Ascending aorta (tissue), 2 donors: ENCODE measurements at regions not wholly inside any gene's neighbourhood (a gene's known extent, or its start where the extent isn't known, plus 50 kb on each side); places are given as distances from the start of the nearest gene placed in this dataset.

ENCODE experiments used
- DNase-seq, 2 donors: peaks; one replicate each; pipeline ENCODE4 v3.0.0-alpha.2; 2019; ENCODE audit warnings: low spot score in 2 of 2
- H3K27ac ChIP-seq, 2 donors: fragments of 200-600 bp; sonication (generic); one replicate each; pipeline ENCODE4 v1.5.1; 2016 to 2017; ENCODE audit warnings: mild to moderate bottlenecking in 1 of 2
- H3K27me3 ChIP-seq: fragments of 200-600 bp; sonication (generic); one replicate; pipeline ENCODE4 v1.5.1; 2017
- H3K36me3 ChIP-seq, 2 donors: fragments of 200-600 bp; sonication (generic); one replicate each; pipeline ENCODE4 v1.5.1; 2016
- H3K4me1 ChIP-seq, 2 donors: fragments of 200-600 bp; sonication (generic); one replicate each; pipeline ENCODE4 v1.5.1; 2016 to 2017; ENCODE audit warnings: mild to moderate bottlenecking in 1 of 2
- H3K4me3 ChIP-seq, 2 donors: fragments of 200-600 bp; sonication (generic); one replicate each; pipeline ENCODE4 v1.5.1; 2016 to 2017; ENCODE audit warnings: mild to moderate bottlenecking in 1 of 2
- H3K9me3 ChIP-seq, 2 donors: fragments of 200-600 bp; sonication (generic); one replicate each; pipeline ENCODE4 v1.5.1; 2016
- CTCF ChIP-seq, 3 experiments: fragments of 200-600 bp in 2 of 3; fragments of 450-650 bp in 1 of 3; sonication (generic) in 2 of 3; IDR thresholded peaks; one replicate each; pipeline ENCODE4 v1.5.1; 2016 to 2019; ENCODE audit warnings: antibody characterized with exemption in 3 of 3, mild to moderate bottlenecking in 1 of 3, moderate library complexity in 1 of 3
- intact Hi-C: fragments of 100-400 bp; cut with DNase I; formaldehyde crosslinking; loops from one replicate; pipeline ENCODE4 v1.15.1; 2023

GRCh38 chr1:200240656-200241055, 169.2 kb downstream of the ZNF281 start:
- no peaks in the 10 kb centered on the region for H3K9me3 ChIP-seq

GRCh38 chr1:200238311-200238710, 171.5 kb downstream of the ZNF281 start:
- Histone ChIP-seq H3K27me3 (no peaks in the 10 kb centered on the region), H3K4me1 (no peaks in the 10 kb centered on the region), H3K36me3 (no peaks in the 10 kb centered on the region), H3K4me3 (no peak overlapping the region), H3K27ac (no peak overlapping the region), H3K9me3 (no peaks in the 10 kb centered on the region)
- intact Hi-C loops: no loop called here
- no peak for DNase-seq
- no peak for TF ChIP-seq CTCF (IDR thresholded peaks at IDR 0.05)

More at GRCh38 chr1:200240656-200241055, 169.2 kb downstream of the ZNF281 start:
- TF ChIP-seq CTCF (IDR thresholded peaks at IDR 0.05): no peak
- Histone ChIP-seq H3K27me3 (no peaks in the 10 kb centered on the region), H3K4me1 (no peaks in the 10 kb centered on the region), H3K4me3 (no peak overlapping the region), H3K36me3 (no peaks in the 10 kb centered on the region), H3K27ac (no peak overlapping the region)
- intact Hi-C loops: no loop called here
- no peak for DNase-seq

- intact Hi-C loops: no loop called here
- H3K4me3 ChIP-seq: no peak overlapping the region
- H3K4me1 ChIP-seq: no peaks in the 10 kb centered on the region
- DNase-seq: no peak
- H3K27ac ChIP-seq: no peak overlapping the region
- no peaks in the 10 kb centered on the region for H3K9me3 ChIP-seq
- H3K36me3 ChIP-seq: no peaks in the 10 kb centered on the region
- TF ChIP-seq CTCF (IDR thresholded peaks at IDR 0.05): no peak
- H3K27me3 ChIP-seq: no peaks in the 10 kb centered on the region
These were observed 172.8 kb downstream of the ZNF281 start for GRCh38 chr1:200237066-200237465.

- TF ChIP-seq CTCF (IDR thresholded peaks at IDR 0.05): no peak
- Histone ChIP-seq H3K4me1 (no peaks in the 10 kb centered on the region), H3K27ac (no peak overlapping the region), H3K4me3 (no peak overlapping the region), H3K36me3 (no peaks in the 10 kb centered on the region), H3K27me3 (no peaks in the 10 kb centered on the region), H3K9me3 (no peaks in the 10 kb centered on the region)
- intact Hi-C loops: no loop called here
- no peak for DNase-seq
These were observed 174.9 kb downstream of the ZNF281 start for GRCh38 chr1:200234938-200235337.

- DNase-seq: no peak
- H3K4me1 ChIP-seq: no peaks in the 10 kb centered on the region
- no peak overlapping the region for H3K27ac ChIP-seq
- no peaks in the 10 kb centered on the region for H3K9me3 ChIP-seq
- H3K36me3 ChIP-seq: no peaks in the 10 kb centered on the region
- H3K4me3 ChIP-seq: no peak overlapping the region
- intact Hi-C loops: no loop called here
- no peaks in the 10 kb centered on the region for H3K27me3 ChIP-seq
- TF ChIP-seq CTCF (IDR thresholded peaks at IDR 0.05): no peak
These were observed 176.4 kb downstream of the ZNF281 start for GRCh38 chr1:200233393-200233792.

GRCh38 chr1:200231787-200232231, 178.0 kb downstream of the ZNF281 start:
- H3K27me3 ChIP-seq: no peaks in the 10 kb centered on the region
- no peaks in the 10 kb centered on the region for H3K36me3 ChIP-seq
- no peak for TF ChIP-seq CTCF (IDR thresholded peaks at IDR 0.05)
- H3K9me3 ChIP-seq: no peaks in the 10 kb centered on the region
- H3K27ac ChIP-seq: no peak overlapping the region
- intact Hi-C loops: no loop called here
- H3K4me3 ChIP-seq: no peak overlapping the region
- H3K4me1 ChIP-seq: no peaks in the 10 kb centered on the region
- no peak for DNase-seq
